Progenitor cell of endocrine pancreas (in vitro differentiated cells): ENCODE measurements at regions not wholly inside any gene's neighbourhood (a gene's known extent, or its start where the extent isn't known, plus 50 kb on each side); places are given as distances from the start of the nearest gene placed in this dataset.

Source experiments
- DNase-seq: peaks from one replicate; pipeline ENCODE4 v3.0.0; 2021; ENCODE audit warnings: low spot score; ENCODE audit not compliant: unreplicated experiment
- H3K27ac Mint-ChIP-seq: 2 replicates; pipeline ENCODE4 v1.8.0; 2021; ENCODE audit warnings: mild to moderate bottlenecking, moderate library complexity, mixed read lengths
- H3K27me3 Mint-ChIP-seq: 2 replicates; pipeline ENCODE4 v1.8.0; 2021; ENCODE audit warnings: mixed read lengths
- H3K36me3 Mint-ChIP-seq: 2 replicates; pipeline ENCODE4 v1.8.0; 2022; ENCODE audit warnings: mixed read lengths; ENCODE audit not compliant: insufficient read depth
- H3K4me1 Mint-ChIP-seq: 2 replicates; pipeline ENCODE4 v1.8.0; 2021; ENCODE audit warnings: low read depth, mixed read lengths
- H3K4me3 Mint-ChIP-seq: 2 replicates; pipeline ENCODE4 v1.8.0; 2021; ENCODE audit warnings: low read depth, mild to moderate bottlenecking, moderate library complexity, mixed read lengths
- H3K9me3 Mint-ChIP-seq: 2 replicates; pipeline ENCODE4 v1.8.0; 2021; ENCODE audit warnings: low read depth, mixed read lengths
- CTCF ChIP-seq: fragments of 200-600 bp; sonication (generic); IDR thresholded peaks from one replicate; pipeline ENCODE4 v1.5.0; 2021; ENCODE audit warnings: antibody characterized with exemption, mild to moderate bottlenecking; ENCODE audit not compliant: unreplicated experiment

- no peak for DNase-seq
- H3K27ac Mint-ChIP-seq: peak overlapping the region; percentile 80
- H3K9me3 Mint-ChIP-seq: peaks cover 3% of the 10 kb centered on the region
- H3K27me3 Mint-ChIP-seq: no peaks in the 10 kb centered on the region
- no peak for TF ChIP-seq CTCF
- H3K4me1 Mint-ChIP-seq: peaks cover 3% of the 10 kb centered on the region
- H3K36me3 Mint-ChIP-seq: peaks cover 11% of the 10 kb centered on the region
- no peak overlapping the region for H3K4me3 Mint-ChIP-seq
Measured at GRCh38 chr20:19849341-19850197, 91.5 kb downstream of the RIN2 start.

- no peak for TF ChIP-seq CTCF
- Mint-ChIP-seq H3K9me3 (peaks cover 3% of the 10 kb centered on the region), H3K4me3 (no peak overlapping the region), H3K27ac (no peak overlapping the region), H3K27me3 (no peaks in the 10 kb centered on the region), H3K4me1 (peaks cover 3% of the 10 kb centered on the region), H3K36me3 (peaks cover 11% of the 10 kb centered on the region)
- no peak for DNase-seq
Measured at GRCh38 chr20:19850198-19850533, 92.1 kb downstream of the RIN2 start.

GRCh38 chr20:19851861-19852260 is 93.8 kb downstream of the RIN2 start:
- H3K9me3 Mint-ChIP-seq: no peaks in the 10 kb centered on the region
- no peak for DNase-seq
- no peaks in the 10 kb centered on the region for H3K27me3 Mint-ChIP-seq
- H3K27ac Mint-ChIP-seq: no peak overlapping the region
- TF ChIP-seq CTCF: no peak
- H3K4me3 Mint-ChIP-seq: no peak overlapping the region
- peaks cover 2% of the 10 kb centered on the region for H3K36me3 Mint-ChIP-seq
- peaks cover 3% of the 10 kb centered on the region for H3K4me1 Mint-ChIP-seq

- Mint-ChIP-seq H3K9me3 (peaks cover 3% of the 10 kb centered on the region), H3K27ac (no peak overlapping the region), H3K4me3 (no peak overlapping the region), H3K4me1 (no peaks in the 10 kb centered on the region), H3K27me3 (no peaks in the 10 kb centered on the region), H3K36me3 (peaks cover 6% of the 10 kb centered on the region)
- no peak for DNase-seq
- TF ChIP-seq CTCF: no peak
Measured at GRCh38 chr20:19855416-19855815, 97.4 kb downstream of the RIN2 start.

- peaks cover 11% of the 10 kb centered on the region for H3K9me3 Mint-ChIP-seq
- no peak overlapping the region for H3K27ac Mint-ChIP-seq
- no peak for DNase-seq
- H3K36me3 Mint-ChIP-seq: peaks cover 14% of the 10 kb centered on the region
- no peak overlapping the region for H3K4me3 Mint-ChIP-seq
- no peak for TF ChIP-seq CTCF
- no peaks in the 10 kb centered on the region for H3K27me3 Mint-ChIP-seq
- peaks cover 10% of the 10 kb centered on the region for H3K4me1 Mint-ChIP-seq
Measured at GRCh38 chr20:19858466-19859371, 100.7 kb downstream of the RIN2 start.
